ENCODE measurements at regions not wholly inside any gene's neighbourhood (a gene's known extent, or its start where the extent isn't known, plus 50 kb on each side); places are given as distances from the start of the nearest gene placed in this dataset.
A peak's percentile ranks its signal among the peaks of the same experiment; 100 is the strongest.

GRCh38 chr4:116598980-116599789 is 486.2 kb downstream of the TRAM1L1 start:
- H3K4me3 ChIP-seq = no peak overlapping the region
- no peaks in the 10 kb centered on the region for H3K36me3 ChIP-seq
- DNase-seq = peak in 1 of 4 donors; percentile 68
- H3K9me3 ChIP-seq = peaks cover 0 to 12% of the 10 kb centered on the region in 2 donors
- ATAC-seq = no peak
- H3K4me1 ChIP-seq = no peaks in the 10 kb centered on the region
- intact Hi-C loops (cut with DNase I) = no loop called here
- TF ChIP-seq, protein P1, sequence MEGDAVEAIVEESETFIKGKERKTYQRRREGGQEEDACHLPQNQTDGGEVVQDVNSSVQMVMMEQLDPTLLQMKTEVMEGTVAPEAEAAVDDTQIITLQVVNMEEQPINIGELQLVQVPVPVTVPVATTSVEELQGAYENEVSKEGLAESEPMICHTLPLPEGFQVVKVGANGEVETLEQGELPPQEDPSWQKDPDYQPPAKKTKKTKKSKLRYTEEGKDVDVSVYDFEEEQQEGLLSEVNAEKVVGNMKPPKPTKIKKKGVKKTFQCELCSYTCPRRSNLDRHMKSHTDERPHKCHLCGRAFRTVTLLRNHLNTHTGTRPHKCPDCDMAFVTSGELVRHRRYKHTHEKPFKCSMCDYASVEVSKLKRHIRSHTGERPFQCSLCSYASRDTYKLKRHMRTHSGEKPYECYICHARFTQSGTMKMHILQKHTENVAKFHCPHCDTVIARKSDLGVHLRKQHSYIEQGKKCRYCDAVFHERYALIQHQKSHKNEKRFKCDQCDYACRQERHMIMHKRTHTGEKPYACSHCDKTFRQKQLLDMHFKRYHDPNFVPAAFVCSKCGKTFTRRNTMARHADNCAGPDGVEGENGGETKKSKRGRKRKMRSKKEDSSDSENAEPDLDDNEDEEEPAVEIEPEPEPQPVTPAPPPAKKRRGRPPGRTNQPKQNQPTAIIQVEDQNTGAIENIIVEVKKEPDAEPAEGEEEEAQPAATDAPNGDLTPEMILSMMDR (IDR thresholded peaks at IDR 0.05) = no peak
- H3K27me3 ChIP-seq = no peaks in the 10 kb centered on the region
- no peak overlapping the region for H3K27ac ChIP-seq

DNA sequence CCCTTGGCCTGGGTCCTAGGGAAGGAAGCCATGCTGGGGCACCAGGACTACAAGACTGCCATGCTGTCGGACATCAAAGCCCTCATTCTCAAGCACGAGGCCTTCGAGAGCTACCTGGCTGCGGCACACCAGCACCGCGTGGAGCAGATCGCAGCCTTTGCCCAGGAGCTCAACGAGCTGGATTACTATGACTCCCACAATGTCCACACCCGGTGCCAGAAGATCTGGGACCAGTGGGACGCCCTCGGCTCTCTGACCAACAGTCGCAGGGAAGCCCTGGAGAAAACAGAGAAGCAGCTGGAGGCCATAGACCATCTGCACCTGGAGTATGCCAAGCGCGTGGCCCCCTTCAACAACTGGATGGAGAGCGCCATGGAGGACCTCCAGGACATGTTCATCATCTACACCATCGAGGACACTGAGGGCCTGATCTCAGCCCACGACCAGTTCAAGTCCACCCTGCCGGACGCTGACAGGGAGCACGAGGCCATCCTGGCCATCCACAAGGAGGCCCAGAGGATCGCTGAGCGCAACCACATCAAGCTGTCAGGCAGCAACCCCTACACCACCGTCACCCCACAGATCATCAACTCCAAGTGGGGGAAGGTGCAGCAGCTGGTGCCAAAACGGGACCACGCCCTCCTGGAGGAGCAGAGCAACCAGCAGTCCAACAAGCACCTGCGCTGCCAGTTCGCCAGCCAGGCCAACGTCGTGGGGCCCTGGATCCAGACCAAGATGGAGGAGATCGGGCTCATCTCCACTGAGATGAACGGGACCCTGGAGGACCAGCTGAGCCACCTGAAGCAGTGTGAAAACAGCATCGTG is 487.0 kb downstream of the TRAM1L1 start:
- H3K36me3 ChIP-seq = no peaks in the 10 kb centered on the region
- peaks cover 0 to 12% of the 10 kb centered on the region in 2 donors for H3K9me3 ChIP-seq
- H3K27ac ChIP-seq = no peak overlapping the region
- DNase-seq (peak in 1 of 4 donors; percentile 58), ATAC-seq (no peak)
- no peaks in the 10 kb centered on the region for H3K27me3 ChIP-seq
- TF ChIP-seq, protein P1 (IDR thresholded peaks at IDR 0.05) = no peak
- no peaks in the 10 kb centered on the region for H3K4me1 ChIP-seq
- intact Hi-C loops (cut with DNase I) = no loop called here
- H3K4me3 ChIP-seq = no peak overlapping the region

- no peak for ATAC-seq
- no peaks in the 10 kb centered on the region for H3K27me3 ChIP-seq
- DNase-seq = no peak
These were observed 494.7 kb downstream of the TRAM1L1 start for GRCh38 chr4:116590648-116591047.

GRCh38 chr4:116588783-116589182 is 496.6 kb downstream of the TRAM1L1 start:
- Histone ChIP-seq H3K27ac (no peak overlapping the region), H3K4me1 (no peaks in the 10 kb centered on the region), H3K9me3 (no peaks in the 10 kb centered on the region), H3K36me3 (no peaks in the 10 kb centered on the region), H3K27me3 (no peaks in the 10 kb centered on the region), H3K4me3 (no peak overlapping the region)
- TF ChIP-seq, protein P1 (IDR thresholded peaks at IDR 0.05) = no peak
- intact Hi-C loops (cut with DNase I) = no loop called here
- DNase-seq (no peak), ATAC-seq (no peak)

More at GRCh38 chr4:116590648-116591047, 494.7 kb downstream of the TRAM1L1 start:
- Histone ChIP-seq H3K4me1 (no peaks in the 10 kb centered on the region), H3K9me3 (no peaks in the 10 kb centered on the region), H3K36me3 (no peaks in the 10 kb centered on the region), H3K4me3 (no peak overlapping the region), H3K27ac (no peak overlapping the region)
- intact Hi-C loops (cut with DNase I) = no loop called here
- TF ChIP-seq, protein P1 (IDR thresholded peaks at IDR 0.05) = no peak

DNA sequence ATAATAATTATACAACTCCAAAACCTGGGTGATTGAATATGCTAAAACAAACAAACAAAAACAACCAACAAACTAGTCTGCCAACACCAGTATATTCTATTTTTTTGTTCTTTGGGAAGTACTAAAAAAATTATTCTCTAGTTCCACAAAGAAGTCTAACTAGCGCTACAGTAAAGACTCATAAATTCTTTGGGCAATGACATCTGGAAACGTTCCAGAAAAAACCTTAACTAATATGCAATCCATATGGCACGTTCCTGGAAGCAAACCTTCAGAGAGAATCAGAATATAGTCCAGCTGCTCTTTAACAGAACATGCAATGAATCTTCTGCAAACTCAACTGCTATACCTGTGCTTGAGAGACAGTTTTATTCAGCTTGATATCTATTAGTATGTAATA is 500.1 kb downstream of the TRAM1L1 start:
- intact Hi-C loops (cut with DNase I) = no loop called here
- ATAC-seq (no peak), DNase-seq (no peak)
- Histone ChIP-seq H3K36me3 (no peaks in the 10 kb centered on the region), H3K9me3 (no peaks in the 10 kb centered on the region), H3K4me1 (no peaks in the 10 kb centered on the region), H3K4me3 (no peak overlapping the region), H3K27ac (no peak overlapping the region), H3K27me3 (no peaks in the 10 kb centered on the region)
- TF ChIP-seq, protein P1 (IDR thresholded peaks at IDR 0.05) = no peak

All from left lung (tissue), 4 donors.